GM19239 (cell line): ENCODE measurements at regions not wholly inside any gene's neighbourhood (a gene's known extent, or its start where the extent isn't known, plus 50 kb on each side); places are given as distances from the start of the nearest gene placed in this dataset.

Experiments used
- DNase-seq: peaks from one replicate; pipeline ENCODE4 v3.0.0; 2011; ENCODE audit warnings: low spot score; ENCODE audit not compliant: insufficient read length
- FAIRE-seq: peaks from 2 replicates; lab custom pipeline; 2011; peaks lifted over from hg19 to GRCh38; lab: Jason Lieb, UNC

DNA sequence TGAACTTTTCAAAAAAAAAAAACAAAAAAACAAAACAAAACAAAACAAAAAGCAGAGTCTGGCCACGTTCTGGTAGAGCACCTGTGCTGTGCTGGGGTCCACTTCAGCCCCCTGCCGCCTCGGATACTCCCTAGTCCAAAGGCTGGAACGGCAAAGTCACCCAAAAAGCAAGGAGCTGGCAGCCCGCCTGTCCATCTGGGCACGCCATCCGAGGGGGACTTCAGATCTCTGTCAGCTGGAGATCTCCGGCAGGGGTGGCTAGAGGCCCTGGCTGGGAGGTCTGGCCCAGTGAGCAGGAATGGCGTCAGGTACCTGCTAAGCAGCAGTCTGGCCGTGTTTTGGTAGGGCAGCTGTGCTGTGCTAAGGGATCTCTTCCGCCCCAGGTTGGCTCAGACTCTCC is 152.3 kb upstream of the ZNF516 start:
- FAIRE-seq = no peak
- no peak for DNase-seq

DNA sequence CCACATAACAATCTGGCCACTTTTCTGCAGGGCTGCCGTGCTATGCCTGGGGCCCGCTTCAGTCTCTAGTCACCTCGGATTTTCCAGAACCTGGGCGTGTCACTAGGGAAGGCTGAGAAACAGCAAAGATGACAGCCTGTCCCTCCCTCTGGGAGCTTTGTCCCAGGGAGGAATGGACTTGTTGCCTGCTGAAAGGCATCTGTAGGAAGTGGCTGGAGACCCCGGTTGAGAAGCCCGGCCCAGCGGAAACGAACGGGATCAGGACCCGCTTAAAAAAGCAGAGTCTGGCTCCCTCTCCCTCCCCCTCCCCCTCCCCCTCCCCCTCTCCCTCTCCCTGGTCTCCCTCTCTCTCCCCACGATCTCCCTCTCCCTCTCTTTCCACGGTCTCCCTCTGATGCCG is 149.5 kb upstream of the ZNF516 start:
- no peak for FAIRE-seq
- DNase-seq = no peak

DNA sequence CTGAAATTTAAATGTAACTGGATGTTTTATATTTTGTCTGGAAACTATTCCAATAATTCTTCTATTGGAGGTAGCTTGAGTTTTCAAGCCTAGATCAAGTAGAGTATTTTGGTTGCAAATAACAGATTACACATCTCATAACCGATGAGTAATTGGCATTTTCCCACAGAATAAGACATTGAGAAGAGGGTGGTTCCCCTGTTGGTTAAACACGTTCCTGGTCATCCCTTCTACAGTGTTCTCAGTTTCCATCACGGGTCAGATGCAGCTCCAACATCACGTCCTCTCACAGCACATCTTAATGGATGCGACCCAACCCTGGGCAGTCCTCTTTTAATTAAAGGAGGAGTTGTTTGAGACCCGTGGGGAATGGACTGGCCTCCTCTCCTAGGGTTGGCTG is 149.0 kb upstream of the ZNF516 start:
- FAIRE-seq (no peak), DNase-seq (no peak)

DNA sequence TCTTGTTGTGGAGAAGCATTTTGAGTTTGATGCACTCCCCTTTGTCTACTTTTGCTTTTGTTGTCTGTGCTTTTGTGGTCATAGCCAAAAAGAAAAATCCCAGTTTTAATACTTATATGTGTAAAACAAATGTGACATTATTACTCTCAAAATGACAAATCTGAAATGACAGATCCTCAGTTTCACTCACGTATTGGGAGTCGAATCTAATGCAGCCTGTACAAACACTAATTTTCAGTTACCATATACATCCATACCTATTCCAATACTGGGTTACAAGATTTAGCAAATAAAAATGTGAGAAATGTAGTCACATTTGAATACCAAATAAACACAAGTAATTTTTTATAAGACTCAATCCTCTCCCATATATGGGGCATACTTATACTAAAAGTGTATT is 148.2 kb upstream of the ZNF516 start:
- no peak for FAIRE-seq
- DNase-seq = no peak

DNA sequence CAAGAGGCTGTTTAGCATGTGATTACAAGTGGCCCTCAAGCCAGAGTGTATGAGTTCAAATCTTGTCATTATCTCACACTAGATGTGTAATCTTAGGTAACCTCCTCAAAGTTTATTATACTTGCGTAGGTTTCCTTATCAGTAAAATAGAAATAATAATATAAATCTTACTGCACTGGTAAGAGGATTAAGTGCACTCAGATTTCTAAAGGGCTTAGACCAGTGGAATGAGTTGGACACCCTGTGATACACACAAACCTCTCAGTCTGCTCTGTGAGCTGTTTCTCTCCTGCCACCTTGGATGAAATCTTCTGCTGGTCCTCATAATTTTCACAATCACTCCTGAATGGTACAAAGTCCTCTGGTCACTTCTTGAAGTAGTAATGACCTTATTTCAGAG is 145.4 kb upstream of the ZNF516 start:
- FAIRE-seq (no peak), DNase-seq (no peak)

DNA sequence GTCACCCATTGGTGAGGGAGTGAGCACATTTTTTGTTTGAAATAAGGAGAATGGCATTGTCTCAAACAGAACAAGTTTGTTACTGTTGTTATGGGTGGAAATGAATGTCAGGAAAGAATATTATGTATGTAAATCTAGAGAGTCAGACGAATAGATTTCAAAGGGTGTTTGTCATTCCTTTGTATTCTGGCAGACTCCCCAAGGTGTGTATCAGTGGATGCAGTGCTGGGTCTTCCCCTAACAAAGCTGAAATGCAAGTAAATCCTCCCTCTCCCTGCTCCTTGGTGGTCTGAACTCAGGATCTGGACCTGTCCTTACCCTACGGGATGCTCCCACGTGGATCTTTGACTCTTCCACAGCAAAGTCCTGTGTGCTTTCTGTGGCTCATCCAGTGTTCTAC is 139.5 kb upstream of the ZNF516 start:
- FAIRE-seq (no peak), DNase-seq (no peak)

DNA sequence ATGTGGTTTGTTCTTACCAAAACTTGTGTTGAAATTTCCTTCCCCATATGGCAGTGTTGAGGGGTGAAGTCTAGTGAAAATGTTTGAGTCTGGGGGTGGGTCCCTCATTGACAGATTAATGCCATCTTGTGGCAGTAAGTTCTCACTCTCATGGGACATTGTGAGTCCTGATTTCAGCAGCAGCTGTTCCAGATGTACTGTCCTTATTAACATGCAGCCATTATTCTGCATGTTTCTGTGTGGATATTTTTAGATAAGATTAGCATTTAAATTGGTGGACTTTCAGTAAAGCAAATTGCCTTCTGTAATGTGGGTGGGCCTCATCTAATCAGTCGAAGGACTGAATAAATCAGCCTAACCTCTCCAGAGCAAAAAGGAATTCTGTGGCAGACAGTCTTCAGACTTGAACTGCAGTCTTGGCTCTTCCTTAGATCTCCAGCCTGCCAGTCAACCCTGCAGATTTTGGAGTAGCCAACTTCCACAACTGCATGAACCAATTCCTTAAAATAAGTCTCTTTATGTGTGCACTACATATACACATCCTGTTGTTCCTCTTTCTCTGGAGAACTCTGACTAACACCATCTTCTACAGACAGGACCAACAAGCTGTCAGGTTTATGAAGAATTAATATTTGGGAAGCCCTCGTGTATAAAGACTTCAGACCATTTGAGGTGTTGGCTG is 138.7 kb upstream of the ZNF516 start:
- FAIRE-seq = no peak

DNA sequence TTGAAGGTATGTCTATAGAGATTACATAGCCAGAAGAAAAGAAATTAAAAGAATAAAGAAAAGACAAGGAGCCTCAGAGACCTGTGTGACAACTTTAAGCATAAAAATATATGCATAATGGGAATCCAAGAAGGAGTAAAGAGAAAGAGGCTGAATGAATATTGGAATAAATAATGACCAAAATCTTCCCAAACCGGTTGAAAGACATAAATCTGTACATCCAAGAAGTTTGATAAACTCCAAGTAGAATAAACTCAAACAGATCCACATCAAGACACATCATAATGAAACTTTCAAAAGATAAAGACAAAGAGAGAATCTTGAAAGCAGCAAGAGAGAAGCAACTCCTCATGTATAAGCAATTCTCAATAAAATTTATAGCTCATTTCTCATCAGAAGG is 132.4 kb upstream of the ZNF516 start:
- DNase-seq (no peak), FAIRE-seq (no peak)

More for the DNA sequence above, 138.7 kb upstream of the ZNF516 start:
- no peak for DNase-seq

DNA sequence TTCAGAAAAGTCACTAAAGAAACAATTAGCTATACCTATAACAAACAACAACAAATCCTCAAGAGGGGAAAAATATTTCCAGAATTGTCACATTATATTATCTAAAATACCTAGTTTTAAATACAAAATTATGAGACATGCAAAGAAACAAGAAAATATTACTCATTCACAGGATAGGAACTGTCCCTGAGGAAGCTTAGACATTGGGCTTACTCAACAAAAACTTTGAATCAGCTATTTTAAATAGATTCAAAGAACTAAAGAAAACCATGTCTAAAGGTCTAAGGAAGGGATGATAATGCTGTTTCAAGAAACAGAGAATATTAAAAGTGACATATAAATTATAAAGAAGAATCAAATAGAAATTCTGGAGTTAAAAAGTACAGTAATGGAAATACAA is 131.9 kb upstream of the ZNF516 start:
- FAIRE-seq = no peak

DNA sequence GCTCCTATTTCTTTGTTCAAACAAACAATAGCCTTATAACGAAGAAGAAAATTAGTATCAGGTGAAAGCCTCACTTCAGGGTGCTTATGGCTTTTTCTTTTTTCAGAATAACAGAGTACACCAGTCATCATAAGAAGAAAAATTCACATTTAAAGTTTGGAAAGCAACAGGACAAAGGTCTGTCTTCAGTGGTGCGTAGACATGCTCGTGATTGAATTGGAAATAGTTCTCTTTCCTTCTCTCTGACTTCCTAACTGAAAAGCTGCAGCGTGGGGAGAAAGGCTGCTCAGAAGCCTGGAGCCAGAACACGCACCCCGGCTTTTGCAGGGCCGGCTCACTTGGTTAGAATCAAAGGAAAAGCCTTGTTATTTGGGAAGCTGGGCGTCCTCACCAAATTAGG is 127.6 kb upstream of the ZNF516 start:
- FAIRE-seq (no peak), DNase-seq (no peak)

More for the DNA sequence above, 131.9 kb upstream of the ZNF516 start:
- no peak for DNase-seq

DNA sequence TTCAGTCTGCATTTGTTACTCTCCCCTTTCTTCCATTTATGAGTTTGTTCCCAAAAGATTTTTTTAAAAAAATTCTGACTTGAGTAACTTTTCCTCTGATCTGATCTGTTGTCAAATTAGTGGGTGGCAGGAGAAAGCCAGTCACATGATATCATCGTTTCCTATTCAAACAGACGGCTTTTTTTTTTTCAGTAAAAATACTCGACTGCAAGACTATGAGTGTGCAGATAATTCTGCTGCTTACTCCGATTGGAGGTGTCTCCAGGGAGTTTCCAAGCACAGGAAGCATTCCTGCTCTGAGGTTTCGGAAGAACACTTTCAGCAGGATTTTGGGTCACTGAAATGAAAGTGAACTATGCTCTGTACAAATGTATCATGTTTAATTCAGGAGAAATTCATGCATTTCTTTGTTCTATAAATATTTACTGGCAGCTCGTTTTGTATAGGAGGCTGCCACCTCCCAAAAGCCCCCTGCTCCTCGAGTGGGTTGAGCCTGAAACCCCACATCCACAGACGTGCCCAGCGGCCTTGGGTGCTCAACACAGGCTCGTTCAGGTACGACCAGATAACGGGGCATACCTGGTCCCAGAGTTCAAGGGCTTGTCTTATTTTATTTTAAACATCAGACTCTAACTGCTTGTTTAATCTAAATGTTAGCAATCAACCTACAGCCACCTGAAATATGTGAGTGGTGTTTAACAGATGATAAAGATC is 126.9 kb upstream of the ZNF516 start:
- no peak for FAIRE-seq
- no peak for DNase-seq

DNA sequence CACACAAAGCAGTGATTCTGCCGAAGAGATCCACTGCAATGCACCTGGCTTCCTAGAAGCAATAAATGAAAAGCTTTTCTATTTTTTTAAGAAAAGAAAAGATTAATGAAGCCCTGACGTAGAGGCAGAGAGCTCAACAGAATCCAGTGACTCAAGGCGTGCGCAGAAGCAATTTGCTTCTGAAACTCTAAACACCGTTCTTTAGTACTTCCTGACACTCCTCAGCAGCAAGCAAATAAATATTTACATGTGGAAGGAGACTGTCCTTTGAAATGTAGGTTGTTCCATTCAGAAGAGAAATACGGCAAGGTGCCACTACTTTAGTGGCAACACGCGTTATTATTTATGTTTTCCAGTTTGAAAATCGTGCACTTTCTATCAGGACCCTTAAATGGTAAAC is 126.2 kb upstream of the ZNF516 start:
- FAIRE-seq (no peak), DNase-seq (no peak)

DNA sequence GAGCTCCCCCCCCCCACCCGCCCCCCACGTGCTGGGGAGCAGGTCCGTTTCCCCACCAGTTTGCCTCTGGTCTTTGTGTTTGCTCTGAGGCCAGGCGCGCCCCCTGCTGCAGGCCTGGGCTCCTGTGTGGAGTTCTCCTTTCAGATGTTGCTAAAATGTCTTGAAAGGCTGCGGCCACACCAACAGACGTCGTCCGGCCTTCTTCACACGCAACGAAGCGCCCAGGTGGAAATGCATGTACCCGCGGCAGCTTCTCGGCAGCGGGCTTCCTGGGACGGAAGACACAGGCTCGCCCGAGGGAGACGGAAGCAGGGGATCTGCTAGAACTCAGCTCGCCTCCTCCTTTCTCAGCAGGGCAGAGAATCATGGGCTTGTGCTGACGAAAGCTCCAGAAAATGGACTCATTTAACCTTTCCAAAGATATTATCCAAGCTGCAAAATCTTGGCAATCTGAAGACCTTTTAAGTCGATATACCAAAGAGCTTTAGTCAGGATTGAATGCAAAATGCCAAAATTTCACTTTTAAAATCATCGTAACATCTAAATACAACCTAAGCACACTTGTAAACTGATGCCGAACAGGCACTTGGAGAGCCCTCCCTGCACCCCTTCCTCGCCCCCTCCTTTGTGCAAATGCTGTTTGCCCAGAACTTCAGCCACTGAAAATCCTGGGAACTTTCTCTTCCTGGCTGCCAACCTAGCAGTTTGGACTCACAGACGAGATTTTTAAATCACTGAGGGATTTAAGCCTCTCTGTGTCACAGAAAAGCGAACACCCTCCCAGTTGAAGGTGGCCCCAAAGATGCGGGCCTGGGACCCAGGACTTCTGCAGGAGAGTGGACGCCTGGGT is 125.5 kb upstream of the ZNF516 start:
- DNase-seq (peak; percentile 72), FAIRE-seq (peak; percentile 78)

DNA sequence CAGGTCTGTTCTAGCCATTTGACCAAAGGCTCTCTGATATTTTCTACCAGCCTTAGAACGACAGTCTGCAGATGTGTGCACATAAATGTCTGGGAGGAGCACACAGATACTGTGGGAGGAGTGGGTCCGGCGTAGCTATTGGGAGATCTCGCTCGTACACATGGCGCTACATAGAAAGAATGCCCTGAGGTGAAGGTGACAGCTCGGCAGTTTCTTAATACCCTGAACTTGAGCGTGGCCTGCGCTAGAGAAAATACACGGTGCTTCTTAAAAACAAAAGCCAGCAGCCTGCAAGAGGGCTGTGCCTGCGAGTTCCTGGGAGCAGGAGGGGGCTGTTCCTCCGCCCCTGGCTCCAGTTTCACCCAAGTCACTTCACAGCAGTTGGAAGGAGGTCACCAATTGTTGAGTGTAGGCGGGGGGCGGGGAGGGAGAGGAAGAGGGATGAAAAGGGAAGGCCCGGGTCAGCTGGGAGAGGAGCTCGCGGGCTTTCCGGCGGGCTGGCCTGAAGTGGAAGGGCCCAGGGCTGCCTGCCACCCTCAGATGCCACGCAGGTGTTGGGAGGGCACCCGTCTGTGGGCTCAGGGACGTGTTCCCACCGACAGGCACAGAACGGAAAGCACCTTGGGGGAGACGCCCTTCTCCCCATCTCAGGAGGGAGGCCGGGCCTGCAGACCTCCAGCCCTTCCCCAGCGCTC is 124.7 kb upstream of the ZNF516 start:
- DNase-seq (no peak), FAIRE-seq (no peak)

DNA sequence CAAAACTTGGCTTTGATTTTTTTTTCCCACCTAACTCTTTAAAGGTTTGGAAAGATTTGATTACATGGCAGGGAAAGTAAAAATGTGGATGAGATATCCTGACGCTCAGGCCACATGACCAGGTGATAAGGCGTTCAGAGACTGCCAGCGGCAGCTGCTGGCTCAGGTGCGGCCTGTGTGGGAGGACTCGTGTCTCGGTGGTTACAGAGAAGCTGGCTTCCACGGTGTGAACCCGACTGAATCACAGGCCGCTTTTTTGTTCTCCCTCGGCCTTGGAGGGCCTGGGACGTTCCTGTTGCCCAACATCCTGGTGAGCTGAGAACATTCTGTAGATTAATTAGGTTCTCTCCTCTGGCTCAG is 124.2 kb upstream of the ZNF516 start:
- DNase-seq = no peak
- FAIRE-seq = no peak

DNA sequence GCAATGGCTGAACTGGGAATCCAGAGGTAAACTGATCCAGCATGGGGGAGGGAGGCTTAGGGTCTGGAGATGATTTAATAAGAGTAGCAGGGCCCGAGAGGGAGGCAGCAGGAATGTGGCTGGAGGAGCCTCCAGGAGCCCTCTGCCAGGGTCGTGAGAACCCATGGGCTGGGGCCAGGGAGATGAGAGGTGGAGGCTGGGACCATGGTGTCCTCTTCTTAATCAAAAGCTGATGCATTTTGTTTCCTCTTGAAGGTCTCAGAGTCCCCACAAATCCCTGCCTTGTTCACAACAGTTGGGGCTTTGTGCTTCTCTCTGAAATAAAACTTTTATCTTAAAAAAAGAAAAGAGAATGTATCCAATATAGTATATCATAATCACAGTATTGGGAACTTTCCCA is 123.7 kb upstream of the ZNF516 start:
- FAIRE-seq (no peak), DNase-seq (no peak)

DNA sequence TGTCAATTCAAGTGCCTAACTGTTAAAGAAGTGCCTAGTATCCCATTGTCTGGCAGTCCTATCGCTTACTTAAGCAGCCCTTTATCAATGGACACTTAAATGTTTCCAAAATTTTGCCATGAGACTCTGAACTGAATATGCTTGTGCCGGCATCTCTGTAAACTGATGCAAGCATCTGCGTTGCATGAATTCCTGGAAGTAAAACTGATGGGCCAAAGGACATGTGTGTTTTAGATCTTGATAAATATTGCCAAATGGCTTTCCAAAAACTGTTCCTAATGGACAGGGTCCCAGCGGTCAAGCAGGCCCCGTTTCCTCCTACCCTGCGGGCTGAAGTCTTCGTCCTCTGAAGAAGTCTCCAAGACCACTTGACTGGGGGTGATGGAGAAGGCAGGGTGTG is 121.3 kb upstream of the ZNF516 start:
- DNase-seq (no peak), FAIRE-seq (no peak)

DNA sequence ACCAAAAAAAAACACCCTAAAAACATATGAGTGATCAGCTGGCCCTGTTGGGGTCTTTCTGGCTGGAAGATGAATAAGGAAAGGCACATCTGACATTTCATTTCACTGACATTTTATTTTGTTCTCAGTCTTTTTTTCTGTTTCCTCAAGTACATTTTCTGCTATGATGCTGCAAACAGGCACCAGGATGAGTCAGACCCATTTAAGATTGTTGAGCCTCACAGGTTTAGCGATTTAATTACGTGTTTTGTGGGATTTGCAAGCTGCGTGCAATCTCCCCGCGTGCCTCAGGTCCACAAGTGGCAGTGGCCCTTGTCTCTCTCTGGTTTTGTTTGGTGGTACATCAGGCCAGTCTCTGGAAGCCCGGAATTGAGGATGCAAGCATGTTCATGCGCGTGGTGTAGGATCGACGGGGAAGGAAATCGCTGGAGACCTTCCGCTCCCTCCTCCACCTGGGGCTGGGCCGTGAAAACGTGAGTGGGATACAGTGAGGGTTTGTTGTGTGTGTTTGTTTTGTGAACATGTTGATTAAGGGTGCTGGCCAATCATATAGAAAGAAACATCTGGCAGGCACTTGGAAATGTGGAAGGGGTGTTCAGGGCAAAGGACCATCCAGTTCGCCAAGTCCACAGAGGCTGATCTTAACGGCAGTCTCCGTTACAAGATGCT is 120.2 kb upstream of the ZNF516 start:
- DNase-seq (no peak), FAIRE-seq (no peak)

DNA sequence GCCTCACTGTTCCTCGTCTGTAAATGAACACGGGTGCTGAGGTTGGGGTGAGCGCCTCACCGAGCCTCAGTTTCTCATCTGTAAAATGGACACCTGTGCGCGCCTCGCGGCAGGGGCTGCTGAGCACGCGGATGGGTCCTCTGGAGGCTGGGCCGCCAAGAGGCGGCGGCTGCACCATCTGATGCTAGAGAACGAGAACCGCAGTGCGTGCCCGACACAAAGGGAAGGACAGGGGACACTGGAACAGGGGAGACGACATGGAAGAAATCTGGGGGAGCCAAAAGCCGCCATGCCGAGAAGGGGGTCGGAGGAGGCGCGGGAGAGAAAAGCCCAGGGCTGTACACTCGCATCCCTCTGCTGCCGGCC is 118.7 kb upstream of the ZNF516 start:
- DNase-seq = no peak
- FAIRE-seq = no peak

DNA sequence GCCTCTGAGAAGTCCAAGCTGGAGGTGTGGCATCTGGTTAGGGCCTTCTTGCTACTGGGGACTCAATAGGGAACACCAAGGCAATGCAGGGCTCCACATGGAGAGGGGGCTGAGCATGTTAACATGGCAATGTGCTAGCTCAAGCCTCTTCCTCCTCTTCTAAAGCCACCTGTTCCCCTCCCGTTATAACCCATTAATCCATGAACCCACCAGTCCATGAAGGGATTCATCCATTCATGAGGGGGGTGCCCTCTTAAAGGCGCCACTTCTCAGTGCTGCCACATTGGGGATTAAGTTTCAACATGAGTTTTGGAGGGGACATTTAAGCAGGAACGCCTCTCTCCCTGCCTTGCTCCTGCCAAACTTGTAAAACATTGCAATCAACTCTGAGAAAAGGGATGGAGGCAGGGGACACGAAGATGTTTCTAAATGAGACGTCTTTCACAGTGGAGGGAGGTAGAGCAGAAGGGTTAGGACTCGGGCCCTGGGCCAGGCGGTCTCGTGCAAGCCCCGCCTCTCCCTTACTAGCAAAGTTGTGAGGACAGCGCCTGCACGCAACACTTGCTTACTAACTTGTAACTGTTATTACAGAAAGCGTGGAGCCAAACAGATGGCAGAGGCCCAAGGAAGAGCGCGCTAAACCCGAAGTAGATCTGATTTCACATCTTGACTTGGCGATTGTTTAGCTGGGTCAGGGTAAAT is 118.2 kb upstream of the ZNF516 start:
- no peak for FAIRE-seq
- DNase-seq = no peak
